T-helper 2 cell treated with Interferon-gamma antibody and Interleukin-4, amounts not matched to agents 100 ng/mL and 5 ng/mL, for 36 hours (primary cell): ENCODE measurements at regions not wholly inside any gene's neighbourhood (a gene's known extent, or its start where the extent isn't known, plus 50 kb on each side); places are given as distances from the start of the nearest gene placed in this dataset.

Source experiments
- intact Hi-C: fragments of 100-400 bp; cut with micrococcal nuclease; formaldehyde crosslinking; loops from one replicate; pipeline ENCODE4 v1.15.1; 2023

DNA sequence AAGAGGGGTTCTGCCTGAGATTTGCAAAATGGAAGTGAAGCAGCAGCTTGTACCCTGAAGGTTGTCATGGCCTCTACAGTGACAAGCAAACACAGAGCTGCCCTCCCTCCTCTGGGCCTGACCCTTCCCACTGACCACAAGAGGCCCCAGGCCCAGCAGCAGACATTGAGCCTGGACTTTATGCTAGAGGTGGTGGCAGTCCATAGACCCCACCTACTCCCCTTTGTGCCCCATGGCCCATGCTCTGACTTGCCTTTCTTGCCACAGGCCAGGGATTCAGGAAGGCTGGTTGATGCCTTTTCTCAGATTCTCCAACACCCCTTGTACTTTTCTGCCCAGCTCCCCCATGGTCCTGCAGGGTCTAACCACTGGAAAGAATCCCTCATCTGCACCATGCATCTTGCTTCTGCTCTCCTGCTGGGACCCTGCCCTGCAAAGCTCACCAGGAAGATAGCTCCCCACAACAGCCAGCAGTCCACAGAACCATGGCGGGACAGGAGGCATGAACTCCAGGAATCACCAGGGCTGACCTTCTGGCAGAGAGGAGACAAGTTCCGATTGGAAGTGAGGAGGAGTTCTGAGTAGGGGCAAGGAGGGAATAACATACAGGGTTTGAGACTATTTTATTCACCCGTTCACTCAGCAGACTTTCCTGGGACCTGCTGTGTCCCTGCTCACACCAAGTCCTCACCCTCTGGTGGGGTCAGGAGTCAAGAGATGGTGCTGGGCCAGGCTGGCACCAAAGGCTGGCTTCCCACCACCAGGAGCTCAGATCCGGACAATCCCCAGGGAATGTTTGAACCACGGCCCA lies 263.8 kb downstream of the SYK start:
- intact Hi-C loops = no loop called here

DNA sequence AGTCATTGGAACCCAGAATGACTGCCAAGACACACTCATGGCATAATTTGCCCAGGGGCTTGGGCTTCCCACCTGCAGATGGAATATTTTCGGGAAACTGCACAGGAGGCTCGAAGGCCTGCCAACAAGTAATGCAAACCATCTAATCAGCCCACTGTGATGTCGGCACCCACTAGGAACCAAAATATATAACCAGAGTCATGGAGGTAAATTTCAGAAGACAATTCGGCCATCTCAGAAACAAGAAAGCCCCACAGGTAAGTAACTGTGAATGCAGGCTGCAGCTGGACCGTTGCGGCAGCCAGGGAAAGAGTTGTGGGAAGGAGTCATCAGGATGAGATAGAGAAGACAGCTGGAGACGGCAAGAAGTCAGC lies 264.4 kb downstream of the SYK start:
- intact Hi-C loops = no loop called here

DNA sequence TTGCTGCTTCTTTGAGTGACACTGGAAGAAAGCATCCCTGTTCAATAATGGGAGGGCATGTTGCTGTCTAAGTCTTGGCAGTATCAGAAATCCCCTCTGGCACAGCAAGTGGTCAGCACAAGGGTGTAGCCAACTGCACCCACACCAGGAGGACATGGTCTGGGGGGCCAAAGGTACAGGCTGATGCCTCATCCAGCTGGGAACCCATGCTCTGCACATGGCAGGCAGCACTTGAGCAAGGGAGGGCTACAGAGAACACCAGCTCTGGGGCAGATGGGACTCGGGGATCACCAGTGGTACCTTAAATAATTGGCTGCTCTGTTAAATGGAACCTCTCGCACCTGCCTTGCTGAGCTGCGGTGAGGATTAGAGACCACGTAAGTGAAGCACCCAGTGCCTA lies 265.2 kb downstream of the SYK start:
- intact Hi-C loops = no loop called here

DNA sequence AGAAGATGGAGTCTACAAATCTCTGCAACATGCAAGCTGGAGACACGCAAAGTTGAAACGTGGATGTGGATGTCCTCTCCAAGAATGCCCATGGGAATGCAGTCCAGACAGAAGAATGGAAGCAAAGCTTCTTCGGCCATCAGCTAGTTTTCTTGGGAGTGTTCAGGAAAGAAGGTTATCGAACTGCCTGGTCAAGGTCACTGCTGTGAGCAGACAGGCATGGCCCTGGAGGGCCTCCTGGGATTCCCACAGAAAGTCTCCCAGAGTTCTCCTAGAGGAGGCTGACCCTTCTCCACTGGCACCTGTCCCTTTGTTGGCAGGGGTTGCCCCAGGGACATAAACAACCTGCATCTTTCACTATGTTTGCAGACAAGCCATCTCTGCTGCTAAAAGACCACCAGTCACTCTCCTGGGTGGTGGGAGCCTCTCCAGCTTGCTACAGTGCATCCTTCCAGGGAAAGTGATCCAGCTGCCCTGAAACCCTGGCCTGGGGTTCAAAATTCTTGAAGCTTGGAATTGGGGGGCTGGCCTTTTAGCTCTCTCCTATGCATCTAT lies 265.8 kb downstream of the SYK start:
- intact Hi-C loops = no loop called here

DNA sequence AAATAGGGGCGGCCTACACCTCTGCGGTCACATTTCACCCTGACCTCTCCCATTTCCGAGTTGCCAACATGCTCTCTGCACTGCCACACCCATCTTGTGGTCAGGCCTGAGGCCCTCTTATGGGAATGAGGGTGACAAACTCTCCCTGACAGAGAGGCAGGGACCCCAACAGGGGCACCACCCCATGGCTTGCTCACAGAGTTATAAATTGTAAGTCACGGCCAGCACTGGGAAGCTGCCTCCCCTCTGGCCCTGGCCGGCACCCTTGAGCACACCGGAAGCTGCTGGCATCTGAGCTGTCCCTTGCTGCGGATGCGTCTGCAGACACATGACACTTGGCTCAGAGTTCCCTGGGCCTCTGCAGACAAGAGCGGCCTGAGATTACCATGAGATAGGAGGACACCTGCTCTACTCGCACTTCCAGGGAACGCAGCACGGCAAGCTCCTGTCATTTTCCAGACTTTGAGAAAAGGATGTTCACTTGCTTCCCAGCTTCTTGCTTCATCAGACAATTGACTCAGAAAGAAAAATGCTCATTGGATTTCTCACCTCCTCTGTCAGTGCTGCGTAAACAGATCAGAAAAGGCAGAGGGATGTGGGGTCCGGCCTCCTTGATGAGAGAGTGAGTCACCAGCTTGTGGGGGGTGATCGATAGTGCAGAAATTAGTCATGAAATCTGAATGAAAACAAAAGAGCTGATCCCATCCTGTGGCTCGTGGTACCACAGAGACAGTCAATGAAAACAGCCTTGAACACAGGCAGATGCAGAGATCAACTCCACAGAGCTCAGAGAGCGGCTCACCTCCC lies 269.8 kb downstream of the SYK start:
- intact Hi-C loops = loop anchor here (2.0 kb wide), 1 partner anchor 23 kb away; no protein-coding TSS in a partner anchor

- intact Hi-C loops = no loop called here
Measured at GRCh38 chr9:91073049-91073810, 271.6 kb downstream of the SYK start.

DNA sequence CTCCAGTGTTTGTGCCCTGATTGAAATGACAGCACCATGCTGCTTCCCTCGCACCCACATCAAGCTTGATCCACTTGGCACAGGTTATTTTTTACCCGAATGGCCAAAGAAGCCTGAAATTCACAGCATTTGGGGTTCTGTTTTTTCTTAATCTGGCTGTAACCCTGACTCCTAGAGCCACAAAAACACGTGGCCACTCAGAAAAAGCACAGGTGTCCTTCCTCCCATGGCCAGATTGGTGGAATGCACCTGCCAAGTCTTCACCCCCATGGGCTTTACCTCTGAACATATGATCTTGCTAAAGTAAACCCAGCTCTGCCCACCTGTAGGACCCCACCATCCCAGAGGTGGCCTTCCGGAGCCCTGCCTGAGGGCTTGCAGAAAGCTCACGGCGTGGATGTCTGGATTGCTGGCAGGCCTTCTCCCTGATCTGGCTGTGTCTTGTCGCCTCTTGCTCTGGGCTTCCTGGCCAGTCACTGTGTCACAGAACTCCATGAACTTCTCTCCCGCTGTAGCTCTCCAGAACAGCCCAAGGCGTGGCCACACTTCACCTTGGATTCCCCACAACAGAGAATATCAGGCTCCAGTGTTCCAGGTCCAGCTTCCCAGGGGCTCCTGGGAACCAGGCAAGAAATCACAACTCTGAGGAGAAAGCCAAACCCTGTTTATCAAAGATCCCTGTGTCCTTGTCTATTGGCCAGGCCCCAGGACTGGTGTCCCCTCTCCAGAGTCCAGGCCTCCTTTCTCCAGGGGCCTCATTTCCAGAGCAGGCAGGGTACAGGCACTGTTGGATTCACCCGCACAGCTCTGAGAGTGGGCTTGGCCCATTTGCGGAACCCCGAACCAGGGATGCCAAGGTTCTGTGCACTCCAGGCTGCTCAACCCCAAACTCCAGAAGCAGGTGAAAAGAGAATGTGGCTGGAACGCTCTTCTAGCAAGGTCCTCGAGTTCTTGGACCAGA lies 272.5 kb downstream of the SYK start:
- intact Hi-C loops = no loop called here

GRCh38 chr9:91074866-91075265 lies 273.2 kb downstream of the SYK start:
- intact Hi-C loops = no loop called here

GRCh38 chr9:91075279-91075678 lies 273.7 kb downstream of the SYK start:
- intact Hi-C loops = no loop called here

DNA sequence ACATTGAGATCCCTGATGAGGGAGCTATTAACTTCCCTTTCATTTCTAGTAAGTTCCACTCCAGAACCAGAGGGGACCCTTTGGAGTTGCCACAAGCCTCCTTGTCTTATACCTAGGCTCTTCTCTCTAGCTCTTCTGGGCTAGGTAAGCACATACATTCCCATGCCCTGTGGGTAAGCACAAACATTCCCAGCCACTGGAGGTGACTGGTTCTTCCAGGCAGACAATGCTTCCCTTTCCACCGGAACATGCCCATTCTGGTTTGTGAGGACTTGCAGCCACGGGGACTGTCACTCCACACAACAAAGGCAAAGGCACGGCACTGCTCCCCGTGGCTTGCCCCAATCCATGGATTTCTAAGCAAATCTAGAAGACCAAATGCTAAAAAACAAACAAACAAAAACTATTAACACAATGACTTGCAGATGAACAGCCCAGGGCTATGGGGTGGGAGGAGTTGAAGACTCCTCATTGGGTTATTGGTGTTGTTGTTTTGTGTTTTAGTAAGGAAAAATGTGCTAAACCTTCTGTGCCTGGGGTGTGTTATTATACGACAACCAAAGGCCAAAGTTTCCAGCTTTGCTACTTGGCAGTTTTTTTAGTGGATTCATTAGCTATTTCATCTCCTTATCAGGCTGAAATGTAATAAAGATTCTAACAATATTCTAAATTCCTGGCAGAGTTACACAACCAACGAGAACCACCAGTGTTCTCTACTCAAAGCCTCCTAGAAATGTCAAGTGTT lies 276.2 kb downstream of the SYK start:
- intact Hi-C loops = no loop called here

DNA sequence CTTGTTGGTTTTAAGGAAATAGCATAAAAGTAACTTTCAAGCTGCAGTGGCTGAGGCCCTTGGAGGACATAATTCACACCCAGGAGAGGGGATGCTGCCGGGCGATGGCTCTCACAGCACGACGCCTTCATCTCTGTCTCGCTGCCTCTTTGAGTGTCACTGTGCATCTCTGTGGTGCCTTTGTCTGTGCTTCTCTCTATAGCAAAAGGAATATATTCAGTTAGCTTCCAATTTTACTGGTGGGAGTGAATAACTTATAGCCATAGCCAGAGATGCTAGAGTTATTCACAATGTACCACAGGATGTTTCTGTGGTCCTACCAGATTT lies 276.7 kb downstream of the SYK start:
- intact Hi-C loops = no loop called here

- intact Hi-C loops = no loop called here
Measured at GRCh38 chr9:91082731-91083130, 279.0 kb downstream of the AUH start.

DNA sequence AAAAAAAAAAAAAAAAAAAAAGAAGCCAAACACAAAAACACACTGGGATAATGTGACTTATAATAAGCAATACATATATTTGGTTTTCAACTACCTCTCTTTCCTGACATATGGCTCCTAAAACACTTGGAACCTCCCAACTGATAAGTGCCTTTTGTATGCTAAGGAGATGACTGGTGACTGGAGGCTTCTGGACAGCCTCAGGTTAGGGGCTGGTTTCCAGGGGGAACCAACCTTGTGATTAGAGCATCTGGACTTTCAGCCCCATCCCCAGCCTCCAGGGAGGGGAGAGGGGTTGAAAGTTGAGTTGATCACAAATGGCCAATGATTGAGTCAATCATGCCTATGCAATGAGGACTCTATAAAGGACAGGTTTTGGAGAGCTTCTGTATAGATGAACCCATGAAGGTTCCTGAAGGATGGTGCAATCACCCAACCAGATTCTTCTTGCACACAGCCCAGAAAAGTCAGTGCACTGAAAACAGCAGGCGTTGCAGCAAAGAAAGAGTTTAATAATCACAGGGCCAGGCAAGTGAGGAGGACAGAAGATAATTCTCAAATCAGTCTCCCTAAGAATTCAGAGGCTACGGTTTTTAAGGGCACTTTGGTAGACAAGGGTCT lies 276.7 kb downstream of the AUH start:
- intact Hi-C loops = no loop called here

DNA sequence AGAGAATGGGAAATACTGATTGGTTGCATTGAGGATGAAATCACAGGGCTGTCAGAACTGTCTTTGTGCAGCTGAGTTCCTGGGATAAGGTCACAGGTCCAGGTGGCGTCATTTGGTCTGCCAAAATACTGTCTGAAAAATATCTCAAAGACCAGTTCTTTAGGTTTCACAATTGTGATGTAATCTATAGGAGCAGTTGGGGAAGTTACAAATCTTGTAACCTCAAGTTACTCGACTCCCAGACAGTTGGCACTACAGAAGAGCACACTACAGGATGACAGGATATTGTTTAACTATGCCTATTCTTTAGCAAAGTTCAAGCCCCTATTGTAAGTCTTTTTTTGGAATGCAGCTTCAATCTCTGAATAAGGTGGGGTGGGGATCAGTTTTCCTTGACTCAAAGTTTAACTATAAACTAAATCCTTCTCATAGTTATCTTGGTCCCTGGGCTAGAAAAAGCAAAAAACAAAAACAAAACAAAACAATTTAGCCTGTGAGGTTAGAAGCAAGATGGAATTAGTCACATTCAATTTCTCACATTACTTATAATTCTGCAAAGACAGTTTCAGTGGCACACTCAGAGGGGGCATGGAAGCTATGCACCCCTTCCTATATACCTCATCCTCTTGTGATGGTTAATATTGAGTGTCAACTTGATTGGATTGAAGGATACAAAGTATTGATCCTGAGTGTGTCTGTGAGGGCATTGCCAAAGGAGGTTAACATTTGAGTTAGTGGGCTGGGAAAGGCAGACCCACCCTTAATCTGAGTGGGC lies 276.0 kb downstream of the AUH start:
- intact Hi-C loops = no loop called here

DNA sequence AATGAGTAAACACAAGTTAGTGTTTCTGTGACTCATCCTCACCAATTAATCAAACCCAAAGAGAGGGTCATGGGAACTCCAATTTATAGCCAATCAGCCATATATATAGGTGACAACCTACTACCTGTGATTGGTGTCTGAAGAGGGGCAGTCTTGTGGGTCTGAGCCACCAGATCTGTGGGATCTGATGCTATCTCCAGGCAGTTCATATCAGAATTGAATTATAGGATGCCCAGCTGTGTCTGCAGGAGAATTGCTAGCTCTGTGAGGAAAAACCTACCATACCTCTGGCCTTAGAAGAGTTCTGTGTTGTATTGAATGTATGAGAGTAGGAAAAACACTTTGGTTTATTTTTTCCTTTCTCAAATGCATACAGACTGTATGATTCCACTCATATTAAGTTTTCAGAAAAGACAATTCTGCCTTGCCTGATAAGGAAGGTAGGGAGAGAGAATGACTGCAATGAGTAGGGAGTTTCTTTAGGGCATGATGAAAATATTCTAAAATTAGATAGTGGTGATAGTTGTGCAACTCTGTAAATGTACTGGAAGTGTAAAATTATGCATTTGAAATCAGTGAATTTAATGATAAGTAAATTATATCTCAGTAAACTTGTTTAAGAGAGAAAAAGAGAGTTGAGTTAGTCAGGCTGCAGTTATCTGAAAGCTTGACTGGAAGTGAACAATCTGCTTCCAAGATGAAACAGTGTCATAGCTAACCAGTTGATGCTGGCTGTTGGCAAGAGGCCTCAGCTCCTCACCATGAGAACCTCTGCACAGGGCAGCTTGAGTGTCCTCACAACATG lies 274.9 kb downstream of the AUH start:
- intact Hi-C loops = no loop called here

DNA sequence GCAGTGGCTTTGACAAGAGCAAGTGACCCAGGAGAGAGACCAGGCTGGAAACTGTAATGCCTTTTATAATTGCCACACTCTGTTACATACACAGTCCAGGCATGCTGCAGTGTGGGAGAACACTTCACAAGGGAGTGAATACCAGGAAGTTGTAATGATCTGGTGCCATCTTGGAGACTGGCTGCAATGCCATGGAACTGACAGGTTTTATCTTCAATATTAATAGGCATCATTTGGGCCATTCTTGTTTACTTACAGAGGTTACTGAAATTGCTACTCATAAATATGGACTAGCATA lies 274.3 kb downstream of the AUH start:
- intact Hi-C loops = no loop called here

GRCh38 chr9:91089405-91090129 lies 272.2 kb downstream of the AUH start:
- intact Hi-C loops = loop anchor here (1.0 kb wide), 1 partner anchor 337 kb away; no protein-coding TSS in a partner anchor

DNA sequence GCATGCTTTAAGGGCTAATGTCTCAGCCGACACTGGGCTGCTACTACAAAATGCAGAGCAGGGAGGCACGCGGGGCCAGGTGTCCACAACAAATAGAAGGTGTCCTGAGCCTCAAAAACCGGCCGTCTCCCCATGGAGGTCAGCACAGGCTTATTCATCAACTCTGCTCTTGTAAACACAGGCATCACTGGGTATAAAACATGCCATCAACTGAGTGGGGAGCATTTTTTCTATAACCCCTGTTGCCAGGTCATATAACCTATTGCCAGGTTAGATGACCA lies 271.6 kb downstream of the AUH start:
- intact Hi-C loops = no loop called here
